Testis (tissue), 2 donors: ENCODE measurements at regions not wholly inside any gene's neighbourhood (a gene's known extent, or its start where the extent isn't known, plus 50 kb on each side); places are given as distances from the start of the nearest gene placed in this dataset.

ENCODE experiments used
- POLR2A ChIP-seq: fragments of 450-650 bp; IDR thresholded peaks from one replicate; pipeline ENCODE4 v1.6.1; 2017; ENCODE audit warnings: antibody characterized with exemption, mild to moderate bottlenecking, moderate library complexity
- TF ChIP-seq, protein P1 (sequence below), 3 experiments: fragments of 450-650 bp in 2 of 3; fragments of 200-600 bp in 1 of 3; sonication (generic) in 1 of 3; IDR thresholded peaks; one replicate each; pipeline ENCODE4 v1.5.1; 2016 to 2019; ENCODE audit warnings: antibody characterized with exemption in 3 of 3, mild to moderate bottlenecking in 2 of 3, moderate library complexity in 1 of 3

DNA sequence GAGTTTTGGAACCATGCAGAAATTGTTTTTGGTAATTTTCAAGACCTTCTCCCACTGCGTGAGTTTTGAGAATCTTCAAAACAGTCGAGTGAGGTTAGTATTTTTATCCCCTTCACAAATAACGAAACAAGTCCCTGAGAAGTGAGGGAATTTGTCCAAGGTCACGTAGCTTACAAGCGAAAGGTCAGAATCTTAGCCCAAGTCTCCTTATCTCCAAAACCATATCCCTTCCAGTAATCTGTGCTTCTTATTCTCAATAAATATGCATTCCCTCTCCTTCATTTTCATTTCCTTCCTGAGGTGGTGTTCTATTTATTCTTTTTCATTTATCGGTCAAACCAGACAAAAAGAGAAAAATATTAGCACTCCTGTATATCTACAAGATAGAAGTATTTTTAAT is 163.6 kb downstream of the MREG start:
- TF ChIP-seq, protein P1, sequence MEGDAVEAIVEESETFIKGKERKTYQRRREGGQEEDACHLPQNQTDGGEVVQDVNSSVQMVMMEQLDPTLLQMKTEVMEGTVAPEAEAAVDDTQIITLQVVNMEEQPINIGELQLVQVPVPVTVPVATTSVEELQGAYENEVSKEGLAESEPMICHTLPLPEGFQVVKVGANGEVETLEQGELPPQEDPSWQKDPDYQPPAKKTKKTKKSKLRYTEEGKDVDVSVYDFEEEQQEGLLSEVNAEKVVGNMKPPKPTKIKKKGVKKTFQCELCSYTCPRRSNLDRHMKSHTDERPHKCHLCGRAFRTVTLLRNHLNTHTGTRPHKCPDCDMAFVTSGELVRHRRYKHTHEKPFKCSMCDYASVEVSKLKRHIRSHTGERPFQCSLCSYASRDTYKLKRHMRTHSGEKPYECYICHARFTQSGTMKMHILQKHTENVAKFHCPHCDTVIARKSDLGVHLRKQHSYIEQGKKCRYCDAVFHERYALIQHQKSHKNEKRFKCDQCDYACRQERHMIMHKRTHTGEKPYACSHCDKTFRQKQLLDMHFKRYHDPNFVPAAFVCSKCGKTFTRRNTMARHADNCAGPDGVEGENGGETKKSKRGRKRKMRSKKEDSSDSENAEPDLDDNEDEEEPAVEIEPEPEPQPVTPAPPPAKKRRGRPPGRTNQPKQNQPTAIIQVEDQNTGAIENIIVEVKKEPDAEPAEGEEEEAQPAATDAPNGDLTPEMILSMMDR (IDR thresholded peaks at IDR 0.05): no peak
- no peak for TF ChIP-seq POLR2A
